ENCODE measurements at regions not wholly inside any gene's neighbourhood (a gene's known extent, or its start where the extent isn't known, plus 50 kb on each side); places are given as distances from the start of the nearest gene placed in this dataset.

- Histone ChIP-seq H3K36me3 (no peaks in the 10 kb centered on the region), H3K4me1 (ENCODE audit: low read depth) (no peaks in the 10 kb centered on the region), H3K27me3 (no peaks in the 10 kb centered on the region), H3K9me3 (ENCODE audit: low read depth) (no peaks in the 10 kb centered on the region), H3K4me3 (no peak overlapping the region), H3K27ac (no peak overlapping the region)
- TF ChIP-seq CTCF (IDR thresholded peaks at IDR 0.05; ENCODE audit: low read depth, low read length): no peak
- no peak for DNase-seq (ENCODE audit: low read depth in 1 of 2, low spot score in 1 of 2)
These were observed 490.7 kb upstream of the BTBD3 start for GRCh38 chr20:11426948-11427347.

- Histone ChIP-seq H3K27me3 (no peaks in the 10 kb centered on the region), H3K4me3 (no peak overlapping the region), H3K4me1 (ENCODE audit: low read depth) (no peaks in the 10 kb centered on the region), H3K9me3 (ENCODE audit: low read depth) (no peaks in the 10 kb centered on the region), H3K27ac (no peak overlapping the region), H3K36me3 (no peaks in the 10 kb centered on the region)
- TF ChIP-seq CTCF (IDR thresholded peaks at IDR 0.05; ENCODE audit: low read depth, low read length): no peak
- no peak for DNase-seq (ENCODE audit: low read depth in 1 of 2, low spot score in 1 of 2)
These were observed 488.5 kb upstream of the BTBD3 start for GRCh38 chr20:11429168-11429567.

- no peak for TF ChIP-seq CTCF (IDR thresholded peaks at IDR 0.05; ENCODE audit: low read depth, low read length)
- peak overlapping the region; percentile 34 for H3K27ac ChIP-seq
- H3K4me1 ChIP-seq (ENCODE audit: low read depth): no peaks in the 10 kb centered on the region
- H3K36me3 ChIP-seq: no peaks in the 10 kb centered on the region
- H3K27me3 ChIP-seq: no peaks in the 10 kb centered on the region
- H3K9me3 ChIP-seq (ENCODE audit: low read depth): no peaks in the 10 kb centered on the region
- peak in 1 of 2 donors; percentile 12 for DNase-seq (ENCODE audit: low read depth in 1 of 2, low spot score in 1 of 2)
- no peak overlapping the region for H3K4me3 ChIP-seq
These were observed 487.7 kb upstream of the BTBD3 start for GRCh38 chr20:11429889-11430519.

- TF ChIP-seq CTCF (IDR thresholded peaks at IDR 0.05; ENCODE audit: low read depth, low read length): no peak
- Histone ChIP-seq H3K9me3 (ENCODE audit: low read depth) (no peaks in the 10 kb centered on the region), H3K27me3 (no peaks in the 10 kb centered on the region), H3K27ac (no peak overlapping the region), H3K4me1 (ENCODE audit: low read depth) (no peaks in the 10 kb centered on the region), H3K36me3 (no peaks in the 10 kb centered on the region), H3K4me3 (no peak overlapping the region)
- DNase-seq (ENCODE audit: low read depth in 1 of 2, low spot score in 1 of 2): no peak
These were observed 487.0 kb upstream of the BTBD3 start for GRCh38 chr20:11430652-11431051.

- Histone ChIP-seq H3K27ac (no peak overlapping the region), H3K36me3 (no peaks in the 10 kb centered on the region), H3K9me3 (ENCODE audit: low read depth) (no peaks in the 10 kb centered on the region), H3K27me3 (no peaks in the 10 kb centered on the region), H3K4me3 (no peak overlapping the region), H3K4me1 (ENCODE audit: low read depth) (no peaks in the 10 kb centered on the region)
- TF ChIP-seq CTCF (IDR thresholded peaks at IDR 0.05; ENCODE audit: low read depth, low read length): no peak
- DNase-seq (ENCODE audit: low read depth in 1 of 2, low spot score in 1 of 2): peak in 1 of 2 donors; percentile 90
These were observed 486.1 kb upstream of the BTBD3 start for GRCh38 chr20:11431621-11432020.
